H1 (cell line): ENCODE measurements at regions not wholly inside any gene's neighbourhood (a gene's known extent, or its start where the extent isn't known, plus 50 kb on each side); places are given as distances from the start of the nearest gene placed in this dataset.

Experiments used
- TF ChIP-seq, protein P1 (sequence below): IDR thresholded peaks from 2 replicates; pipeline ENCODE4 v1.6.1; 2011; ENCODE audit warnings: low read depth, mild to moderate bottlenecking, low read length; ENCODE audit not compliant: insufficient read depth

DNA sequence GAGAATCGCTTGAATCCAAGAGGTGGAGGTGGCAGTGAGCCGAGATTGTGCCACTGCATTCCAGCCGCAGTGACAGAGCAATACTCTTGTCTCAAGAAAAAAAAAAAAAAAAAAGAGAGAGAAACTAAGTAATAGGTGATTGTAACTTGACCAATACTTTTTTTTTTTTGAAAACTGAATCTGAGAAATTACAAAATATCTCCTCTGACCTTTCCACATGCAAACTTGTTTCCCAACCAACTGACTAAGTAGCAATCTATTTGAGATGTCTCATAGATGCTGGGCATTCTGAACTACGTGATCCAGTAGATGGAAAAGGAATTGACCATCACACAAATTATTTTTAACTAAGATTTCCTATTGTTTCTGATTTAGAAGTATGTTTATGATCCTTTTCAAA lies 407.3 kb upstream of the CHORDC1 start (continued):
- TF ChIP-seq, protein P1, sequence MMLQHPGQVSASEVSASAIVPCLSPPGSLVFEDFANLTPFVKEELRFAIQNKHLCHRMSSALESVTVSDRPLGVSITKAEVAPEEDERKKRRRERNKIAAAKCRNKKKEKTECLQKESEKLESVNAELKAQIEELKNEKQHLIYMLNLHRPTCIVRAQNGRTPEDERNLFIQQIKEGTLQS = no peak
- TF ChIP-seq, all 59 proteins: peak for 0
